HG03139 (cell line): ENCODE measurements at regions not wholly inside any gene's neighbourhood (a gene's known extent, or its start where the extent isn't known, plus 50 kb on each side); places are given as distances from the start of the nearest gene placed in this dataset.
"Not testable (repeated sequence)": the region's sequence is repeated elsewhere in the genome, so short reads cannot be mapped to it uniquely, and the experiment has no call there.

Experiments
- ATAC-seq: cut with Tn5 transposase; IDR thresholded peaks from one replicate; pipeline ENCODE4 v1.9.1; 2021; ENCODE audit not compliant: unreplicated experiment

- no peak for ATAC-seq
Measured at GRCh38 chr13:65264066-65264465, 1966.1 kb downstream of the PCDH9 start.

DNA sequence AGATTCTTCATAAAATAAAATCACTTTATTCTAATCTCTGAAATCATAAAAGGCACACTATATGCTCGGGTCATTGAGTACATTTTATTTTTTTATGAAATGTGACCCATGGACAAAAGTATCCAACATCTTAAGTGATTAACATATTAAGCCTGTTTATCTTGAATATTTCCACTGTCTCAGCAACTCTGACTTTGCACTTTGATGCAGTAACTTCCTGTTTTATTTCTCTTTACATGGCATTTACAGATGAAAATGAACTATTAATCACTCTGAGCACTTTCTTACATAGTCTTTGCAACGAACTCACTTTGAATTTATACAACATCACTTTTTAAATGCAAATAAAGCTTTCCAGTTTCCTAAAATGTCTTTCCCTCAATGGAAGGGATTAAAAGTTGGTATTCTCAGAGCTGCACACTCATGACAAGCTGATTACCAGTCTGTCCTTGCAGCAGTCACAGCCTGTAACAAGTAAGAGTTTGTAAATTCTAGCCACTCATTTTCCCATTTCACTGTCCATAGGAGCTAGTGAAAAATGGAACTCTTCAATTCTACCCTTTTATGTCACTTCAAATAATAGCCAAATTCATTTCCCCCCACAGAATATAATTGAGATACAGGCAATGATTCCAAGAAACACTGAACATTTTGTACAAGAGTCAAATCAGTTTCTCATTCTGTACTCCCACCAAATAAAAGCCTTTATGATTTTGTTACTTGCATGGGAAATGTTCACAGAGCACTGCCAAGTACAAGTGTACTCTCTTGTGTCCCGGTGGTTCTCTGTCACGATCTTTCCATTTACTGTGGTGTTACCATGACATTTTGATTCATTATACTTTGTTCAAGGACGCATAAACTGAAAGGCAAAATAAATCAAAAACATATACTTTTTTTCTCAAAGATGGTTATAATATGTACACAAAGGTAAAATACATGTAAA lies 1968.9 kb downstream of the PCDH9 start:
- no peak for ATAC-seq

- ATAC-seq = no peak
Measured at GRCh38 chr13:65240773-65241172, 1989.4 kb downstream of the PCDH9 start.

DNA sequence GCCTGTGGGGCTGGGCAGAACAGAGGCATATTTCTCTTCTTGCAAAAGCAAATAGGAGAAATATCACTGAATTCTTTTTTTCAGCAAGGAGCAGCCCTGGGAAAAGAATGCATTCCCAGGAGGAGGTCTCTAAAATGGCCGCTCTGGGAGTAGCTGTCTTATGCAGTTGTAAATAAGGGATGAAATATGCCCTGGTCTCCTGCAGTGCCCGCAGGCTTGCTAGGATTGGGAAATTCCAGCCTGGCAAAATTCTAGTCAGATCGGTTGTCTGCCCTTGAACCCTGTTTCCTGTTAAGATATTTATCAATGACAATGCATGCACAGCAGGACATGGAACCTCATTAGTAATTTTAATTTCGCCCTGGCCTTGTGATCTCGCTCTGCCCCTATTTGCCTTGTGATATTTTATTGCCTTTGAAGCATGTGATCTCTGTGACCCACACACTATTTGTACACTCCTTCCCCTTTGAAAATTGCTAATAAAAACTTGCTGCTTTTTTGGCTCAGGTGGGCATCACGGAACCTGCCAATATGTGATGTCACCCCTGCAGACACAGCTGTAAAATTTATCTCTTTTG lies 1993.2 kb downstream of the PCDH9 start:
- ATAC-seq = no peak

GRCh38 chr13:65217471-65217995 lies 2012.6 kb downstream of the PCDH9 start:
- ATAC-seq = no peak

DNA sequence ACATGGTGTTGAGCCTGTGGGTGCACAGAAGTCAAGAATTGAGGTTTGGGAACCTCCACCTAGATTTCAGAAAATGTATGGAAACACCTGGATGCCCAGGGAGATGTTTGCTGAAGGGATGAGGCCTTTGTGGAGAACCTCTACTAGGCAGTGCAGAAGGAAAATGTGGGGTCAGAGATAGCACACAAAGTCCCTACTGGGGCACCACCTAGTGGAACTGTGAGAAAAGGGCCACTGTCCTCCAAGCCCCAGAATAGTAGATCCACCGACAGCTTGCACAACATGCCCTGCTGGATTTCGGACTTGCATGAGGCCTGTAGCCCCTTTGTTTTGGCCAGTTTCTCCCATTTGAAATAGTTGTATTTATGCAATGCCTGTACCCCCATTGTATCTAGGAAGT lies 2027.3 kb downstream of the PCDH9 start:
- ATAC-seq = not testable (repeated sequence)

GRCh38 chr13:65188721-65189120 lies 2041.4 kb downstream of the PCDH9 start:
- ATAC-seq = no peak

- ATAC-seq = no peak
Measured at GRCh38 chr13:65168026-65168425, 2062.1 kb downstream of the PCDH9 start.

DNA sequence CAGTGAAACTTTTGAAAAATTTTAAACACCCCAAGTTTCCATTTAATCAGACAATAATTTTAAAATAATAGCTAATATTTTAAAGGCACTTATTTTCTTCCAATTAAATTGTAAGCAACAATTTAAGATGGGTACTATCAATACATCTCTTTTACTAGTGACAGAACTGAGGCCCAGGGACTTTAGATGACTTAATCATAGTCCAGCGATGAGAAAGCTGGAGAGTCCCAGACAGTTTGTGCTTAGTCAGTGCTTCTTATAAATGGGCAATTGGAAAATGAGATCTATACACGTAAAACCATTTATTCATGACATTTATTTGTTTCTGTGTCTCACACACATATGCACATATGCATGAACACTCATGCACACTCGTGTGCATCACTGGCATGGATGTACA lies 2063.5 kb downstream of the PCDH9 start:
- ATAC-seq = no peak

DNA sequence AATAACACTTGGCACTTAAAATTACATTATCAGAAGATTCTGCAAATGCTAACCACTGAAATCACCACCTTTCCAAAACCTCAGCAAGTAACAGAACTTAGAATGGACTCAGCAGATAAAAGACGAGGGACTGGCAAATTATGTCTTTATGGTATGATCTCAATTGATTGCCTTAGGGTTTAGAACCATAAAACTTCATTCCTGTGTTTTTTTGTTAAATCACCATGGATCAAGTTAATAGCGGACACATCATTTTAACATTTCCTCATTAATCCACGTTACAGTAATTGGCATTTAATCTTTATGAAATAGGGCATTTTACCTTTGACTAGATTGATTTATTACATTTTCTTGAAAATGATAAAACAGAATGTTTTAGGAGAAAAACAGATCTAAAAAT lies 2070.3 kb downstream of the PCDH9 start:
- ATAC-seq = no peak

DNA sequence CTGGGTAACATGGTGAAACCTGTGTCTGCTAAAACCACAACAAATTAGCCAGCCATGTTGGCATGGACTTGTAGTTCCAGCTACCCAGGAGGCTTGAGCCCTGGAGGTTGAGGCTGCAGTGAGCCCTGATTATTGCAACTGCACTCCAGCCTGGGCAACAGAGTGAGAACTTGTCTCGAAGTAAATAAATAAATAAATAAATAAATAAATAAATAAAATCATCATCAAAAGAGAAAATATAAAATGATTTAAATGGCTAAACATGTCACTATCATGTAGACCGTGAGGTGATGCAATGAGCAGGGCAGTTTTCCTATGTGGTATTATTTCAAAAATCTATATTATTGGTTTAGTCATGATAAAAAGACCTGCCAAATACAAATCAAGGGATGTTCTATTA lies 2074.3 kb downstream of the PCDH9 start:
- ATAC-seq = no peak

DNA sequence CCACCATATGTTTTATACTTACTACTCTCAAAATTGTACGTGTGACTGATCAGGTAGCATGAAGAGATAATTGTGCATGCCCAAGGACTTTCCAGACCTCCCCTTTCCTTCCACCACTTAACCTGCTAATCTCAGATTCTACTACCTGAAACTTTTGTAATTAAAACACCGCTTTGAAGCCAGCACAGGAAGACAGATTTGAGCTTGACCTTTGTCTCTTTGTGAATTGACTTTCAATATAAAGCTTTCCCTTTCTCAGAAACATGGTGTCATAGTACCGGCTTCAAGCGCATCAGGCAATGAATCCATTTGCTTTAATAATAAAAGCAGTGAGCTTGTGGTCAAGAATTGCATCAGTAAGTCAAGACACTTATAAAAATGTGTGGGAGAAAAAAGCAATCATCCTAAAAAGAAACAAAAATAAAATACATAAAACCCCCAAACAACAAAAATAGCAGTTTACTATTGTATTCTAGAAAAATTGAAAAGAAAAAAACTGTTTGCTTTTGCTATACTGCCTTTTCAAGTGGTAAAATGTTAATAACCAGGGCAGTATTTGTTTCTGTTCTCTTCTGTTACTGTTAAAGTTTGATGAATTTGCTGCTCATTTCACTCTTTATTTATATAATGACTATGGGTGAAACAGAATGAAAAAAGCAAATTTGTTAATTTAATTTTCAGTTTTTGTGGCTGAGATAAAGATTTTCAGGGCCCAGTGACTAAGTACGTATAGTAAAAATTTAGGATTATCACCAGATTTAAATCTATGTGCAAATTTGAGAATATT lies 2075.3 kb downstream of the PCDH9 start:
- ATAC-seq = no peak

GRCh38 chr13:65149687-65150086 lies 2080.4 kb downstream of the PCDH9 start:
- ATAC-seq = no peak

DNA sequence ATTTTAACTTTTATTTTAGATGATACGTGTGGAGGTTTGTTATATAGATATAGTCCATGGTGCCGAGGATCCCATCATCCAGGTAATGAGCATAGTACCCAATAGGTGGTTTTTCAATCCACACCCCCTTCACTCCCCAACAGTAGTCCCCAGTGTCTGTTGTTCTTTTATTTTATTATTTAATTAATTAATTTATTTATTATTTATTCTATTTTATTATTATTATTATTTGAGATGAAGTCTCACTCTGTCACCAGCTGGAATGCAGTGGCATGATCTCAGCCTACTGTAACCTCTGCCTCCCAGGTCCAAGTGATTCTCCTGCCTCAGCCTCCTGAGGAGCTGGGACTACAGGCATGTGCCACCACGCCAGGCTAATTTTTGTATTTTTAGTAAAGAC lies 2086.2 kb downstream of the PCDH9 start:
- ATAC-seq = no peak

- ATAC-seq = no peak
Measured at GRCh38 chr13:65133094-65133493, 2097.0 kb downstream of the PCDH9 start.

DNA sequence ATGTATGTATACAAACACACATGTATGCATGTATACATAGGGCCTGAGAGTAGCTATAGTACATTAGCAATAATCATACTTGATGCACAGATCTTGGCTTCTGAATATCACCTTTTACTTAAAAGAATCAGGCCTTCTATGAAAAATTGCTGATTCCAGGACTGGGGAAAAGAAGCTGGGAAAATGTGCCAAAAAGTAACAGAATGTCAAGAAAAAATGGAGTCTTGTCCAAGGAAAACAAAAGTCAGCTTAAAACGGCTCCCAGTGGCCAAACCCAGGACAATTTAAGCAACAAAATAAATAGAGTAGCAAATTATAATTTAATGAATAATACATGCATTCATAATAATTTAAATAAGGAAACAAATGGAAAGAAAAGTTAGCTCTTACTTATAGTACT lies 2104.9 kb downstream of the PCDH9 start:
- ATAC-seq = no peak

DNA sequence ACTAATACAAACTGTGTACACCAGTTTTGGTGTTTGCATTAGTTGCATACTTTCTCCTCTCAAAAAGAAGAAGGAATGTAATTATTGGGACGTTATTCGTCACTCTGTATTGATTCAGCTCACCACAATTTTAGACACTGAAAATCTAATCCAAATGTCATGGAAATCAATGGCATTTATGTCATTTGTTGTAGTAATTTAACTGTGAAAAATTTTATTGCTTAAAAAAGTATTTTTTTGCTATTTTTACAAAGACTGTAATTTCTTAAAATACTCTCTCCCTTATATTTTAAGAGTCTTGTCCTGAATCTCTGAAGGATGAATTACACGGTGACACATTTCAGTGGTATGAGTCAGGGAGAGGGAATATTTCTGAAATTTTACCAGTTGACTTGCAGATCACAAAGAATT lies 2117.6 kb downstream of the PCDH9 start:
- ATAC-seq = no peak

GRCh38 chr13:65112123-65112522 lies 2118.0 kb downstream of the PCDH9 start:
- no peak for ATAC-seq

- ATAC-seq = no peak
Measured at GRCh38 chr13:65111223-65111622, 2118.9 kb downstream of the PCDH9 start.

DNA sequence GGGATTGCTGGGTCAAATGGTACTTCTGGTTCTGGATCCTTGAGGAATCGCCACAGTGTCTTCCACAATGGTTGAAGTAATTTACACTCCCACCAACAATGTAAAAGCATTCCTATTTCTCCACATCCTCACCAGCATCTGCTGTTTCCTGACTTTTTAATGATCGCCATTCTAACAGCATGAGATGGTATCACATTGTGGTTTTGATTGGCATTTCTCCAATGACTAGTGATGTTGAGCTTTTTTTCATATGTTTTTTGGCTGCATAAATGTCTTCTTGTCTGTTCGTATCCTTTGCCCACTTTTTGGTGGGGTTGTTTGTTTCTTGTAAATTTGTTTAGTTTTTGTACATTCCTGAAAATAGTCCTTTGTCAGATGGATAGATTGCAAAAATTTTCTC lies 2125.7 kb downstream of the PCDH9 start:
- not testable (repeated sequence) for ATAC-seq

DNA sequence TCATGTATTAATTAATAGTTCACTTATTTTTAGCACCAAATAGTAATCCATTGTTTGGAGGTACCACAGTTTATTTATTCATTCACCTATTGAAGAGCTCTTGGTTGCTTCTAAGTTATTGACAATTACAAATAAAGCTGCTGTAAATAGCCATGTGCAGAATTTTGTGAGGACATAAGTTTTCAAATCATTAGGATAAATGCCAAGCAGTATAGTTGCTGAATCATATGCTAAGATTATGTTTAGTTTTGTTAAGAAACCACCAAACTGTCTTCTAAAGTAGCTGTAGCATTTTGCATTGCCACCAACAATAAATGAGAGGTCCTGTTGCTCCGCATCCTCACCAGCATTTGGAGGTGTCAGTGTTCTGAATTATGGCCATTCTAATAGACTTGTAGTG lies 2126.8 kb downstream of the PCDH9 start:
- no peak for ATAC-seq
